ENCODE measurements at regions not wholly inside any gene's neighbourhood (a gene's known extent, or its start where the extent isn't known, plus 50 kb on each side); places are given as distances from the start of the nearest gene placed in this dataset.

GRCh38 chr2:189258616-189259365 is 79.2 kb upstream of the COL5A2 start:
- TF ChIP-seq POLR2A (IDR thresholded peaks at IDR 0.05) (no peak), CTCF (IDR thresholded peaks at IDR 0.05) (no peak)

All from esophagus squamous epithelium (tissue), 4 donors.